Uterus (tissue), 3 donors: ENCODE measurements at regions not wholly inside any gene's neighbourhood (a gene's known extent, or its start where the extent isn't known, plus 50 kb on each side); places are given as distances from the start of the nearest gene placed in this dataset.

Experiments
- DNase-seq, 2 donors: peaks; one replicate each; pipeline ENCODE4 v3.0.0-alpha.2; 2019 to 2020
- H3K27ac ChIP-seq, 2 donors: fragments of 200-600 bp; sonication (generic); 1 replicate in 1 of 2; 2 replicates in 1 of 2; pipeline ENCODE4 v1.5.1; 2016 to 2018
- H3K27me3 ChIP-seq, 2 donors: fragments of 200-600 bp; sonication (generic); one replicate each; pipeline ENCODE4 v1.5.1; 2018 to 2019; ENCODE audit warnings: control low read depth in 1 of 2
- H3K36me3 ChIP-seq, 2 donors: fragments of 200-600 bp; sonication (generic); one replicate each; pipeline ENCODE4 v1.5.1; 2019; ENCODE audit warnings: control low read depth in 1 of 2
- H3K4me1 ChIP-seq, 2 donors: fragments of 200-600 bp; sonication (generic); one replicate each; pipeline ENCODE4 v1.5.1; 2018 to 2019; ENCODE audit warnings: control low read depth in 1 of 2
- H3K4me3 ChIP-seq, 2 donors: fragments of 200-600 bp; sonication (generic); 1 replicate in 1 of 2; 2 replicates in 1 of 2; pipeline ENCODE4 v1.5.1; 2018 to 2019; ENCODE audit warnings: mild to moderate bottlenecking in 1 of 2
- H3K9me3 ChIP-seq, 2 donors: fragments of 200-600 bp; sonication (generic); one replicate each; pipeline ENCODE4 v1.5.1; 2019; ENCODE audit warnings: control low read depth in 1 of 2
- POLR2A ChIP-seq, 2 donors: fragments of 450-650 bp; IDR thresholded peaks; one replicate each; pipeline ENCODE4 v1.6.1; 2016; ENCODE audit warnings: antibody characterized with exemption in 2 of 2, mild to moderate bottlenecking in 1 of 2, moderate library complexity in 1 of 2
- intact Hi-C: fragments of 100-400 bp; cut with DNase I; formaldehyde crosslinking; loops from one replicate; pipeline ENCODE4 v1.15.1; 2023; ENCODE audit warnings: low total_unique reads
- TF ChIP-seq, protein P1 (sequence below), 4 experiments: fragments of 200-600 bp in 2 of 4; fragments of 450-650 bp in 2 of 4; sonication (generic) in 2 of 4; IDR thresholded peaks; one replicate each; pipeline ENCODE4 v1.5.1; 2016 to 2019; ENCODE audit warnings: antibody characterized with exemption in 4 of 4, mild to moderate bottlenecking in 2 of 4, moderate library complexity in 1 of 4
- donor health status: DM: yes; HTN: yes; CAD: no.

DNA sequence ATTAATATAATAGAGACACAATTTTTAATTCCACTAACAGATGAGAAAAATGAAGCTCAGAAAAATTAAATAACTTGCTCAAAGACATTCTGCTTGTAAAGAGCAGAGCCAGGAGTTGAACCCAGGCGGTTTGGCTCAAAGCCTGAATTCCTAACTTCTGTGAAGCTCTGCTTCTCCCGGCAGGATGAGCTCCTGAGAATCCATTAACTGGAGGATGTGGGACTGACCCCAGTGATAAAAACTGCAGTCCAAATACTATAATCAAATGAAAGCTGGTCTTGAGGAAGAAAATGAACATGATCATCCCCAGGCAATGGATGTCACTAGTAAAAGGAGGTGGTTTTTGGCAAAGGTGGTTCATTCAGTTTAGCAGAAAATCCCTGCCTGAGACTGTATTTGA, 898.2 kb downstream of the CCSER2 start:
- no peak for DNase-seq
- no peak for TF ChIP-seq POLR2A (IDR thresholded peaks at IDR 0.05)
- TF ChIP-seq, protein P1, sequence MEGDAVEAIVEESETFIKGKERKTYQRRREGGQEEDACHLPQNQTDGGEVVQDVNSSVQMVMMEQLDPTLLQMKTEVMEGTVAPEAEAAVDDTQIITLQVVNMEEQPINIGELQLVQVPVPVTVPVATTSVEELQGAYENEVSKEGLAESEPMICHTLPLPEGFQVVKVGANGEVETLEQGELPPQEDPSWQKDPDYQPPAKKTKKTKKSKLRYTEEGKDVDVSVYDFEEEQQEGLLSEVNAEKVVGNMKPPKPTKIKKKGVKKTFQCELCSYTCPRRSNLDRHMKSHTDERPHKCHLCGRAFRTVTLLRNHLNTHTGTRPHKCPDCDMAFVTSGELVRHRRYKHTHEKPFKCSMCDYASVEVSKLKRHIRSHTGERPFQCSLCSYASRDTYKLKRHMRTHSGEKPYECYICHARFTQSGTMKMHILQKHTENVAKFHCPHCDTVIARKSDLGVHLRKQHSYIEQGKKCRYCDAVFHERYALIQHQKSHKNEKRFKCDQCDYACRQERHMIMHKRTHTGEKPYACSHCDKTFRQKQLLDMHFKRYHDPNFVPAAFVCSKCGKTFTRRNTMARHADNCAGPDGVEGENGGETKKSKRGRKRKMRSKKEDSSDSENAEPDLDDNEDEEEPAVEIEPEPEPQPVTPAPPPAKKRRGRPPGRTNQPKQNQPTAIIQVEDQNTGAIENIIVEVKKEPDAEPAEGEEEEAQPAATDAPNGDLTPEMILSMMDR (IDR thresholded peaks at IDR 0.05) = no peak
- Histone ChIP-seq H3K36me3 (no peaks in the 10 kb centered on the region), H3K4me3 (no peak overlapping the region), H3K27me3 (no peaks in the 10 kb centered on the region), H3K27ac (no peak overlapping the region), H3K4me1 (no peaks in the 10 kb centered on the region), H3K9me3 (no peaks in the 10 kb centered on the region)
- intact Hi-C loops = no loop called here

DNA sequence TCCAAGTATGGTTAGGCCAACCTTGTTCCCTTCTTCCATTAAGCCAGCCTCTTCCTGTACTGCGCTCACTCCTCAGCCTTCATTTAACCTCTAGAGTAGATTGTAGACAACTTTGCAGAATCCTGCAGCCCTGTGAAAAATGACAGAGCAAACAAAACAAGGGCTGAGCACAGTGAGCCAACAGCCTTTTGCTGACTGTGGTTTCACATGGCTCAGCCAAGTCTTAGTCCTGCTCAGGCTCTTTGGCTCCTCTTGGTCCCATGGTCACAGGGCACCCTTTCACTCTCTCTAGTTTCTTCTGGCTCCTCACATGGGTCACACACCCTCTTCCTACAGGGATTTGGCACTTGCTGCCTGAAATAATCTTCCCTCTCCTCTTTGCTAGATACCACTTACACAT, 900.3 kb downstream of the CCSER2 start:
- H3K4me3 ChIP-seq = no peak overlapping the region
- H3K4me1 ChIP-seq = no peaks in the 10 kb centered on the region
- no peaks in the 10 kb centered on the region for H3K9me3 ChIP-seq
- DNase-seq = no peak
- intact Hi-C loops = no loop called here
- no peak overlapping the region for H3K27ac ChIP-seq
- TF ChIP-seq POLR2A (IDR thresholded peaks at IDR 0.05) = no peak
- TF ChIP-seq, protein P1 (IDR thresholded peaks at IDR 0.05) = no peak
- H3K36me3 ChIP-seq = no peaks in the 10 kb centered on the region
- H3K27me3 ChIP-seq = no peaks in the 10 kb centered on the region

DNA sequence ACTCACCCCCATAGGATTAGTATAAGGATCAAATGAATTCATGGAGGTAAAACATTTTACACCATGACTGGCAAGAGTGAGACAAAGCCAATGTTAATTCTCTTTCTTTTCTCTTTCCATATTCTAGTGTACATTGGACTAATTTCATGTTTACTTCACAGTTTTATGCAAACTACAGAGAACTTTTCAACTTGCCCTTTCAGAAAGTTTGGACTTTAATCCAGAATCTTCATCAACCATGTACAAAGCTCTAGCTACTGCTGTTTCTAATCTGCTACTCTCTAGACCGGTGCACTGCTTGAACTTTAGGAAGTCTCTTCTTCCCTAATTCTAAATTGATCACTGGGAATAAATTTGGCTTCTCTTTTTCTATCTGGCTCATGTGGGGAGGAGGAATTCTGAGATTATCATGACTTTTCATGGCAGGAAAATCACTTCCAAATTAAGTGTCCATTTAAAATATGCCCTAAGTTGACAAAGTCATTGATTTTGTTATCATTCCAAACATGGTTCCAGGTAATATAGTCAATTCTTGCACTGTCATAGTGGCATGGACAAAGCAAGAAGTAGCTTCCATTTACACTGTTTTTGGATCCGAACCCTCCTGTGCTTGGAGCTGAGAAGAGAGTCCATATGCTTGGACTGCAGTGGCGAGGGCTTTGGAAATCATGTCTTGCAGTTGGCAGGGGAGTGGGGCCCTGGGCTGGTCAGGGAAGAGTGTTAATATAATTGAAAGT, 903.3 kb downstream of the CCSER2 start:
- Histone ChIP-seq H3K4me3 (no peak overlapping the region), H3K4me1 (no peaks in the 10 kb centered on the region), H3K27me3 (no peaks in the 10 kb centered on the region), H3K36me3 (no peaks in the 10 kb centered on the region), H3K27ac (no peak overlapping the region), H3K9me3 (no peaks in the 10 kb centered on the region)
- no peak for DNase-seq
- TF ChIP-seq, protein P1 (IDR thresholded peaks at IDR 0.05) = no peak
- TF ChIP-seq POLR2A (IDR thresholded peaks at IDR 0.05) = no peak
- intact Hi-C loops = no loop called here

DNA sequence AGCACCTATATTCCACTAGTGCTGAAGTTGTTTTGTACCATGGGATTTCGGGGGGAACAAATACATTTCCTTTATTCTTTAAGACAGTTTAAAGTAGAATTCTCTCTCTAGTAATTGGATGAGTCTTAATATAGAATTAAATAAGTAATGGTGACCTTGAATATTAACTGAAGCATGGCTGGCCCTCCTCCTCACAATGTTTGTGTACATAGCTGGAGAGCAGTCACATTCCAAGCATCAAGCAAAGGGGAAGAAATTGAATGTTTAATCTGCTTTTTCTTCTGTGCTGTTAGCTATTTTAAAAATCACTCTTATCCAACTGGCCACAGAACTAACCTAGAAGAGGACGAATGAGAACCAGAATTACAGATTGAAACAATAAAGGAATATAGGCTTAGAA, 906.9 kb downstream of the CCSER2 start:
- Histone ChIP-seq H3K27ac (no peak overlapping the region), H3K4me1 (no peaks in the 10 kb centered on the region), H3K9me3 (no peaks in the 10 kb centered on the region), H3K27me3 (no peaks in the 10 kb centered on the region), H3K4me3 (no peak overlapping the region), H3K36me3 (no peaks in the 10 kb centered on the region)
- intact Hi-C loops = no loop called here
- TF ChIP-seq POLR2A (IDR thresholded peaks at IDR 0.05) = no peak
- TF ChIP-seq, protein P1 (IDR thresholded peaks at IDR 0.05) = no peak
- no peak for DNase-seq

DNA sequence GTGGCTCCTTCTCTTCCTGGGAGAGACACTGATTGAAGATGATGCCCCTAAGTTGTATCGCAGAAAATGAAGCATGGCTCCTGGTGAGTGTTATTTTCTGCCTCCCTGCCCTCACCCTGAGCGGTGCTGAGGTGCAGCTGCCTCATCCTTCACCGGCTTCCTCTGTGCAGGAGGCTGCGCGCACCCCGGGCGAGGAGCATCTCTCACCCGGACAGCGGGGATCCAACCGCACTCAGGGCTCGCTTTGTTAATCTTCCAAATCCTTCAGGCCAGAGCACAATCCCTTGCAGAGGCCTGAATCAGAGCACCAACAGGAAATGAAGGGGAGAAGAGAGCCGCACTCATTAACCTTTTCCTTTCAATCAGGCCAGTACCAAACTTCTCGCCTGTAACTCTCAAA, 910.3 kb downstream of the CCSER2 start:
- Histone ChIP-seq H3K36me3 (no peaks in the 10 kb centered on the region), H3K27ac (no peak overlapping the region), H3K4me3 (no peak overlapping the region), H3K9me3 (no peaks in the 10 kb centered on the region), H3K4me1 (no peaks in the 10 kb centered on the region), H3K27me3 (no peaks in the 10 kb centered on the region)
- intact Hi-C loops = no loop called here
- no peak for TF ChIP-seq POLR2A (IDR thresholded peaks at IDR 0.05)
- TF ChIP-seq, protein P1 (IDR thresholded peaks at IDR 0.05) = no peak
- DNase-seq = no peak
